NB4 (cell line): ENCODE measurements at regions not wholly inside any gene's neighbourhood (a gene's known extent, or its start where the extent isn't known, plus 50 kb on each side); places are given as distances from the start of the nearest gene placed in this dataset.

ENCODE experiments used
- CTCF ChIP-seq: IDR thresholded peaks from one replicate; pipeline ENCODE4 v1.5.1; 2012; ENCODE audit warnings: low read depth, low read length
- MAX ChIP-seq: IDR thresholded peaks from 2 replicates; pipeline ENCODE4 v1.6.1; 2011; ENCODE audit warnings: low read depth, low read length
- MYC ChIP-seq: IDR thresholded peaks from 2 replicates; pipeline ENCODE4 v1.6.1; 2011; ENCODE audit warnings: low read depth, low read length
- POLR2A ChIP-seq: IDR thresholded peaks from 2 replicates; pipeline ENCODE4 v1.6.1; 2011; ENCODE audit warnings: mild to moderate bottlenecking; ENCODE audit not compliant: insufficient read length; ENCODE audit errors: extremely low read depth

GRCh38 chr3:10609134-10609533 is 103.7 kb upstream of the ATP2B2 start:
- TF ChIP-seq CTCF, result no peak
- no peak for TF ChIP-seq POLR2A
- no peak for TF ChIP-seq MYC
- no peak for TF ChIP-seq MAX
